IPS-15b (cell line): ENCODE measurements at regions not wholly inside any gene's neighbourhood (a gene's known extent, or its start where the extent isn't known, plus 50 kb on each side); places are given as distances from the start of the nearest gene placed in this dataset.
"Not testable (repeated sequence)": the region's sequence is repeated elsewhere in the genome, so short reads cannot be mapped to it uniquely, and the experiment has no call there.

ENCODE experiments used
- H3K27me3 ChIP-seq: one replicate; pipeline ENCODE4 v1.6.1; 2013; ENCODE audit warnings: low read length; ENCODE audit not compliant: control insufficient read depth, insufficient read depth
- H3K36me3 ChIP-seq: one replicate; pipeline ENCODE4 v1.6.1; 2013; ENCODE audit warnings: low read length; ENCODE audit not compliant: control insufficient read depth, insufficient read depth
- H3K4me1 ChIP-seq: one replicate; pipeline ENCODE4 v1.6.1; 2013; ENCODE audit warnings: mild to moderate bottlenecking, low read length; ENCODE audit not compliant: control insufficient read depth, insufficient read depth
- H3K4me3 ChIP-seq: one replicate; pipeline ENCODE4 v1.5.1; 2013; ENCODE audit warnings: low read depth, low read length
- H3K9ac ChIP-seq: one replicate; pipeline ENCODE4 v1.6.1; 2013; ENCODE audit warnings: low read depth, mild to moderate bottlenecking, low read length
- H3K9me3 ChIP-seq: one replicate; pipeline ENCODE4 v1.6.1; 2013; ENCODE audit warnings: mild to moderate bottlenecking, low read length; ENCODE audit not compliant: control insufficient read depth, insufficient read depth

GRCh38 chr12:9420817-9421519 lies 186.7 kb downstream of the KLRB1 start:
- not testable (repeated sequence) for H3K4me1 ChIP-seq, H3K9me3 ChIP-seq, H3K36me3 ChIP-seq, H3K4me3 ChIP-seq, H3K9ac ChIP-seq, H3K27me3 ChIP-seq

DNA sequence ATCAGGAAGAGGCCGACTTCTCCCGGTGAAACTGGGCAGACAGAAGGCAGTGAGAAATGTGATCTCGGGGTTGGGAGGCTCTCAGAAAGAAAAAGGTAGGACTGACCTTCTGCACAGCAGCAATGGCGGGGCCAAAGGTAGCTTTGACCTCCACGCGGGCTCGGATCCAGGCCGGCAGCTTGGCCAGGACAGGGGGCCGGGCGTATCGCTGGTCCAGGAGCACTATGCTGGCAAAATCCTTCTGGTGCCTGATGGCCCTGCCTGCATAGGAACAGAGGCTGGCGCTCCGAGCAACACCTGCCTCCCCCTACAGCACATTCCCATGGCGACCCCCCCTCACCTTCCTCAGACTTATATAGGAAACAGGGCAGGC lies 189.1 kb downstream of the KLRB1 start:
- H3K4me3 ChIP-seq, H3K27me3 ChIP-seq, H3K9me3 ChIP-seq, H3K36me3 ChIP-seq, H3K4me1 ChIP-seq, H3K9ac ChIP-seq: not testable (repeated sequence)

DNA sequence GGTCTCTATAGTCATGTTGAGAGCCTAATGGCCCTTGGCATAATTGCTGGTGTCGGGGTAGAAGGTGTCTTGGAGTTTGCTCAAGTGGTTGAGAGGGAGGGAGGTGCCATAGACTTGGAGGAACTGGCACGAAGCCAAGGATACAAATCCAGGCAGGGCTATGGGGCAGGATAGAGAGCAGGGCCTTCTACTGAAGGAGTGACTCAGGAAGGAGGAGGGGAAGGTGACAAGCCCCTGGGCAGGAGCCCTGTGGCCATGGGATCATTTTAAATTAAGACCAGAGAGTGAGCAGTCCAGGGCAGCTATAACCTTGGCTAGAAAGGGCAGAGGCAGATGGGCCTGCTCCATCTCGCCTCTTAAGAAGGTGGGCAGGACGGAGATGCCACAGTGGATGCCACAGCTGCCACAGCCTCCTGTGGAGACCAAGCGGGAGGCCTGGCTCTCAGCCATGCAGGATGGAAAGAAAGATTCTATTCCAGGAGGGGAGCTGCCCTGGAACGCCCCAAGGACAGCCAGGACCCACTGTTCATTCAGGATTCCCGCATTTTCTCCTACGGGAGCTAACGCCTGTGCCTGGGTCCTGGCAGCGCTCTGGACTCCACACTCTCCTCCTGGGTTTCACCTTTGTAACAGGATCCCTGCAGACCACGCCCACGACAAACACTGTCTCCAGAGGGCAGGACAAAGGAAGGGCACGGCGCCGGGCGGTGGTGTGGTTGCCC lies 189.6 kb downstream of the KLRB1 start:
- H3K9me3 ChIP-seq, H3K9ac ChIP-seq, H3K27me3 ChIP-seq, H3K36me3 ChIP-seq, H3K4me3 ChIP-seq, H3K4me1 ChIP-seq: not testable (repeated sequence)

- not testable (repeated sequence) for H3K9me3 ChIP-seq, H3K9ac ChIP-seq, H3K36me3 ChIP-seq, H3K4me3 ChIP-seq, H3K4me1 ChIP-seq, H3K27me3 ChIP-seq
Measured at GRCh38 chr12:9417341-9417740, 190.4 kb downstream of the KLRB1 start.

DNA sequence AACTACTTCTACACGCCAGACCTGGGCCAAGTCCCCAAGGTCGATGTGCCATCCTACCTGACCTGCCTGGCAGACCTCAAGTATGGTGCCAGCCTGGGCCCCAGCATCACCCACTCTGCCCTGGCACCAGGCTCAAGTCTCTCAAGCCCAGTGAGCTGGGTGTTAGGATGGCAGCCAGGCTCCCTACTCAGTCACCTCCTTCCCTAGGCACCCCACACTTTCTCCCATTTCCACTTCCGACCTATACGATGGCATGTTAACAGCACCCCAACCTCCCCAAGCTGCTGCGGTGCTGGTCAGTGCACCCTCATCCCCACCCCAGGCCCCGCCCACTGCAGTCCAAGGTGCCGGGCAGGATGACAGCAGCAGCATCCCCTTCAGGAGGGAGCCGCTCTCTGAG lies 191.4 kb downstream of the KLRB1 start:
- not testable (repeated sequence) for H3K36me3 ChIP-seq, H3K9ac ChIP-seq, H3K27me3 ChIP-seq, H3K4me3 ChIP-seq, H3K9me3 ChIP-seq, H3K4me1 ChIP-seq

DNA sequence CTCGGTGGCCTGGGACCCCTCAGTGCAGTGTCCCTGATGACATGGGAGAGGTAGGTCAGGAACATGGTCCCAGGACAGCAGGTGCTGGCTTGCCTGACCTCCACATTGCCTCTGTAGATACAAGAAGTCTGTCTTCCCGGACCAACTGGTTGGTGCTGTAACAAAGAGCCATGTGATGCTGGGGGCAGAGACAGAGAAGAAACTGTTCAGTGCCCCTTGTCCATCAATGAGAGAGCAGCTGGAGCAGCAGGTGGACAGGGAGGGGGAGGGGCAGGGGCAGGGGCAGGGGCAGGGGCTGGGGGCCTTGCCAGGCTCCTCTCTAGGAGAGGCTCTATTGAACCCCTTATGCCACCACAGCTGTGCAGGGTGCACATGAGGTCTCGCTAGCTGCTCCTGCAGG lies 191.8 kb downstream of the KLRB1 start:
- not testable (repeated sequence) for H3K36me3 ChIP-seq, H3K27me3 ChIP-seq, H3K4me1 ChIP-seq, H3K9ac ChIP-seq, H3K4me3 ChIP-seq, H3K9me3 ChIP-seq

GRCh38 chr12:9413862-9414261 lies 193.9 kb downstream of the KLRB1 start:
- not testable (repeated sequence) for H3K27me3 ChIP-seq, H3K9ac ChIP-seq, H3K4me1 ChIP-seq, H3K9me3 ChIP-seq, H3K36me3 ChIP-seq, H3K4me3 ChIP-seq

DNA sequence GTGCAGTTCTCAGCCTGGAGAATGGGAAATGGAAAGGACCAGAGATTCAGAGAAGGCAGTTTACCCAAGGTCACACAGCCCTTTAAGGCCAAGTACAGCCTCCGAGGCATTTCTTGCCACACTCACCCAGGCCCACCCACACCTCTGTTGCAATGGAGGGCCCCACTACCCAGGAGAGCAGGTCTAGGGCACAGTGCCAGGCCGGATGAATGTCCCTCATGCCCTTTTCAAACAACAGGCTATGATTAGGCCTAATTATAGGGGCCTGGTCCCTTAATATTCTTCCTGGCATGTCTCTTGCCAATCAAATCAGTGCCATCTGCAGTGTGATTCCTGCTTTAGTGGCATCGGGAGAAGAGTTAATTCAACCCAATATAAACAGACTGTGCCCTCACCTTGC lies 195.3 kb downstream of the KLRB1 start:
- not testable (repeated sequence) for H3K9ac ChIP-seq, H3K4me1 ChIP-seq, H3K27me3 ChIP-seq, H3K36me3 ChIP-seq, H3K9me3 ChIP-seq, H3K4me3 ChIP-seq

DNA sequence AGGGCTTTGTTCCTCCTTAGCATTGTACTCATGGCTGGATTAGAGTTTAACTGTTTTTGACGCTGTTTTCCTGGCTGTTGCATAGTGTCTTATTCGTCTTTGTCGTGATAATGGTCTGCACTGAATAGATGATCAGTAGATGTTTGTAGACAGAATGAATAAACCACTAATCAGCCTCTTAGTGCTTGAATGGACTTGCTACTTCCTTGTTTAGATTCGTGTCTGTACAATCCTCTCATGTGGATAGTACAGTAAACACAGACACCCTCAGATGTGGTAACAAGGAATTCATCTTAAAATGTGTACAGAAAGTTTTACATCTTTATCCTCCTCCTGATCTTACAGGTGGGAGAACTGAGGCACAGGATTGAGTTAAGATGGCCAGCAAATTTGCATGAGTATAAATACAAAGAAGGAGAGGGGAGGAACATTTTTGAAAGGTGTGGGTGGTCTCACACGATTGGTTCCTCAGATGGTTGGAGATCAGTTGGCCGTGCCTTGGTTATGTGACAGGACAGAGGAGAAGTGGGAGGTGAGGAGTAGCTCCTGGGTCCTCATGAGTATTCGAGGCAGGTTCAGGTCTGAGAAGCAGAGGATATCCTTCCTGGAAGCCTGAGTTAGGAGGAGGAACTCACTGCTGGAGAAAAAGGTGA lies 196.0 kb downstream of the KLRB1 start:
- H3K9me3 ChIP-seq, H3K27me3 ChIP-seq, H3K4me3 ChIP-seq, H3K36me3 ChIP-seq, H3K9ac ChIP-seq, H3K4me1 ChIP-seq: not testable (repeated sequence)

DNA sequence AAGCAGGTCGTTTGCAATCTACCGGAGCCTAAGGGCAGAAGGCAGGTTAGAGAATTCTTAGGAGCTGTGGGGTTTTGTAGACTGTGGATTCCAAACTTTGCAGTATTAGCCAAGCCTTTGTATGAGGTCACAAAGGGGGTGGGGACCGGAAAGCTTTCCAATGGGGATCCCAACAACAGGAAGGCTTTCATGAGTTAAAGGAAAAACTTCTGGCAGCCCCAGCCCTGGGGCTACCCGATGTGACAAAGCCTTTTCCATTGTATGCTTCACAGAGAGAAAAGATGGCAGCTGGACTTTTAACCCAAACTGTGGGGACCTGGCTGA lies 199.2 kb upstream of the PZP start:
- not testable (repeated sequence) for H3K9ac ChIP-seq, H3K9me3 ChIP-seq, H3K36me3 ChIP-seq, H3K27me3 ChIP-seq, H3K4me1 ChIP-seq
- peak overlapping the region; percentile 43 for H3K4me3 ChIP-seq

DNA sequence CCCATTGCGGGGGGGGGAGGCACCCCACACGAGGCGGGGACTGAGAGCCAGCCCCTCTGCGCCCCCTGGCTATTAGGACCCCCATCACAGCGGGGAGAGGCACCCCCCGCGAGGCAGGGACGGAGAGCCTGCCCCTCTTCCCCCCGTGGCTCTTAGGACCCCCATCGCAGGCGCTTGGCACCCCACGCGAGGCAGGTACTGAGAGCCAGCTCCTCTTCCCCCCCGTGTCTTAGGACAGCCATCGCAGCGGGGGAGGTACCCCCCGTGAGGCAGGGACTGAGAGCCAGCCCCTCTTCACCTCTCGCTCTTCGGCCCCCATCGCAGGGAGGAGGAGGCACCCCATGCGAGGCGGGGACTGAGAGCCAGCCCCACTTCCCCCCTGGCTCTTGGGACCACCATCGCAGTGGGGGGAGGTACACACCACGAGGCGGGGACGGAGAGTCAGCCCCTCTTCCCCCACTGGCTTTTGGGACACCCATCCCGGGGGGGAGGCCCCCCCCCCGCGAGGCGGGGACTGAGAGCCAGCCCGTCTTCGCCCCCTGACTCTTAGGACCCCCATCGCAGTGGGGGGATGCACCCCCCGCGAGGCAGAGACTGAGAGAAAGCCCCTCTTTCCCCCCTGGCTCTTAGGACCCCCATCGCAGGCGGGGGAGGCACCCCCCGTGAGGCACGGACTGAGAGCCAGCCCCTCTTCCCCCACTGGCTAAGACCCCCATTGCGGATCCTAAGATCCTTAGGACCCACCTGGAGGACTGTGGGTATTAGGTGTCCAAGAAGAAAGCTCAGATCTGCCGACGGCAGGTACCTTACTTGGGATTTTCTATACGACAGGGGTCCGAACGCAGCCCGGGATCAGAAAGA lies 198.6 kb upstream of the PZP start:
- no peaks in the 10 kb centered on the region for H3K4me1 ChIP-seq
- no peak overlapping the region for H3K9ac ChIP-seq
- no peaks in the 10 kb centered on the region for H3K9me3 ChIP-seq
- H3K4me3 ChIP-seq = peak overlapping the region; percentile 43
- H3K36me3 ChIP-seq = no peaks in the 10 kb centered on the region
- H3K27me3 ChIP-seq = no peaks in the 10 kb centered on the region
